T-helper 1 cell treated with Interleukin-12 subunit alpha and Interleukin-12 subunit beta and Interleukin-4 antibody, amounts not matched to agents 30 μg/mL and 1 μg/mL, for 36 hours (primary cell): ENCODE measurements at regions not wholly inside any gene's neighbourhood (a gene's known extent, or its start where the extent isn't known, plus 50 kb on each side); places are given as distances from the start of the nearest gene placed in this dataset.
A peak's percentile ranks its signal among the peaks of the same experiment; 100 is the strongest.
"Not testable (repeated sequence)": the region's sequence is repeated elsewhere in the genome, so short reads cannot be mapped to it uniquely, and the experiment has no call there.

Source experiments
- H3K27ac Mint-ChIP-seq: one replicate; pipeline ENCODE4 v1.8.0; 2021; ENCODE audit warnings: mild to moderate bottlenecking, mixed read lengths
- H3K27me3 Mint-ChIP-seq: one replicate; pipeline ENCODE4 v1.8.0; 2021; ENCODE audit warnings: low read depth, mixed read lengths
- H3K36me3 Mint-ChIP-seq: one replicate; pipeline ENCODE4 v1.8.0; 2021; ENCODE audit warnings: low read depth, mixed read lengths
- H3K4me1 Mint-ChIP-seq: one replicate; pipeline ENCODE4 v1.8.0; 2021; ENCODE audit warnings: low read depth, mixed read lengths
- H3K4me3 Mint-ChIP-seq: one replicate; pipeline ENCODE4 v1.8.0; 2021; ENCODE audit warnings: mild to moderate bottlenecking, moderate library complexity, mixed read lengths
- H3K9me3 Mint-ChIP-seq: one replicate; pipeline ENCODE4 v1.8.0; 2021; ENCODE audit warnings: mixed read lengths

GRCh38 chr6:5838656-5839396, 167.9 kb downstream of the NRN1 start:
- Mint-ChIP-seq H3K27ac (no peak overlapping the region), H3K36me3 (no peaks in the 10 kb centered on the region), H3K4me3 (no peak overlapping the region), H3K4me1 (no peaks in the 10 kb centered on the region), H3K9me3 (no peaks in the 10 kb centered on the region), H3K27me3 (peaks cover 15% of the 10 kb centered on the region)

GRCh38 chr6:5837323-5837722, 169.4 kb downstream of the NRN1 start:
- Mint-ChIP-seq H3K4me1 (peaks cover 5% of the 10 kb centered on the region), H3K36me3 (no peaks in the 10 kb centered on the region), H3K27ac (no peak overlapping the region), H3K27me3 (peaks cover 4% of the 10 kb centered on the region), H3K9me3 (no peaks in the 10 kb centered on the region), H3K4me3 (no peak overlapping the region)

GRCh38 chr6:5836597-5836996, 170.1 kb downstream of the NRN1 start:
- H3K27ac Mint-ChIP-seq, H3K27me3 Mint-ChIP-seq, H3K4me3 Mint-ChIP-seq, H3K36me3 Mint-ChIP-seq, H3K9me3 Mint-ChIP-seq: not testable (repeated sequence)
- peaks cover 12% of the 10 kb centered on the region for H3K4me1 Mint-ChIP-seq

- no peaks in the 10 kb centered on the region for H3K36me3 Mint-ChIP-seq
- no peaks in the 10 kb centered on the region for H3K27me3 Mint-ChIP-seq
- peaks cover 26% of the 10 kb centered on the region for H3K4me1 Mint-ChIP-seq
- no peak overlapping the region for H3K4me3 Mint-ChIP-seq
- no peak overlapping the region for H3K27ac Mint-ChIP-seq
- H3K9me3 Mint-ChIP-seq: no peaks in the 10 kb centered on the region
Measured at GRCh38 chr6:5833120-5833519, 173.6 kb downstream of the NRN1 start.

- Mint-ChIP-seq H3K27ac (peak overlapping the region; percentile 91), H3K4me3 (no peak overlapping the region), H3K27me3 (no peaks in the 10 kb centered on the region), H3K9me3 (no peaks in the 10 kb centered on the region), H3K36me3 (no peaks in the 10 kb centered on the region), H3K4me1 (peaks cover 29% of the 10 kb centered on the region)
Measured at GRCh38 chr6:5832668-5833067, 174.1 kb downstream of the NRN1 start.

- Mint-ChIP-seq H3K27ac (peak overlapping the region; percentile 91), H3K4me3 (peak overlapping the region; percentile 29), H3K4me1 (peaks cover 33% of the 10 kb centered on the region)
- not testable (repeated sequence) for H3K9me3 Mint-ChIP-seq, H3K36me3 Mint-ChIP-seq, H3K27me3 Mint-ChIP-seq
Measured at GRCh38 chr6:5831219-5831862, 175.4 kb downstream of the NRN1 start.

- Mint-ChIP-seq H3K27ac (no peak overlapping the region), H3K9me3 (no peaks in the 10 kb centered on the region), H3K4me3 (no peak overlapping the region), H3K27me3 (no peaks in the 10 kb centered on the region), H3K36me3 (no peaks in the 10 kb centered on the region), H3K4me1 (peaks cover 42% of the 10 kb centered on the region)
Measured at GRCh38 chr6:5828296-5828695, 178.4 kb downstream of the NRN1 start.

- Mint-ChIP-seq H3K9me3 (no peaks in the 10 kb centered on the region), H3K36me3 (no peaks in the 10 kb centered on the region), H3K4me1 (peaks cover 37% of the 10 kb centered on the region), H3K27ac (peak overlapping the region; percentile 41), H3K4me3 (no peak overlapping the region), H3K27me3 (no peaks in the 10 kb centered on the region)
Measured at GRCh38 chr6:5827056-5827904, 179.4 kb downstream of the NRN1 start.

GRCh38 chr6:5824382-5824983, 182.2 kb downstream of the NRN1 start:
- not testable (repeated sequence) for H3K9me3 Mint-ChIP-seq, H3K36me3 Mint-ChIP-seq, H3K4me3 Mint-ChIP-seq, H3K27me3 Mint-ChIP-seq
- Mint-ChIP-seq H3K27ac (peak overlapping the region; percentile 74), H3K4me1 (peaks cover 16% of the 10 kb centered on the region)
